Heart right ventricle (tissue), 16 donors: ENCODE measurements at regions not wholly inside any gene's neighbourhood (a gene's known extent, or its start where the extent isn't known, plus 50 kb on each side); places are given as distances from the start of the nearest gene placed in this dataset.
A peak's percentile ranks its signal among the peaks of the same experiment; 100 is the strongest.

Source experiments
- ATAC-seq, 8 donors: fragments of 200-7000 bp; cut with Tn5 transposase; one replicate each; pipeline ENCODE4 v1.9.1; 2020; ENCODE audit warnings: mild to moderate bottlenecking in 8 of 8, moderate library complexity in 8 of 8, moderate number of reproducible peaks in 1 of 8
- DNase-seq, 2 donors: peaks; one replicate each; pipeline ENCODE4 v3.0.0-alpha.2; 2020
- H3K27ac ChIP-seq, 10 donors: fragments of 200-600 bp; sonication (generic) in 2 of 10; one replicate each; pipeline versions ENCODE4 v1.5.0 to v1.8.0; 2020 to 2022; ENCODE audit warnings: mild to moderate bottlenecking in 3 of 10
- H3K27me3 ChIP-seq, 7 donors: fragments of 200-600 bp; one replicate each; pipeline ENCODE4 v1.8.0; 2021 to 2022; ENCODE audit warnings: mild to moderate bottlenecking in 2 of 7
- H3K36me3 ChIP-seq, 9 donors: fragments of 200-600 bp; sonication (generic) in 1 of 9; one replicate each; pipeline versions ENCODE4 v1.5.0 to v1.8.0; 2020 to 2022; ENCODE audit warnings: mild to moderate bottlenecking in 2 of 9
- H3K4me1 ChIP-seq, 9 donors: fragments of 200-600 bp; sonication (generic) in 1 of 9; one replicate each; pipeline versions ENCODE4 v1.5.0 to v1.8.0; 2020 to 2022; ENCODE audit warnings: mild to moderate bottlenecking in 4 of 9
- H3K4me3 ChIP-seq, 10 donors: fragments of 200-600 bp; sonication (generic) in 2 of 10; one replicate each; pipeline versions ENCODE4 v1.5.0 to v1.8.0; 2020 to 2022; ENCODE audit warnings: mild to moderate bottlenecking in 7 of 10, moderate library complexity in 2 of 10
- H3K9me3 ChIP-seq, 11 donors: fragments of 200-600 bp in 10 of 11; sonication (generic) in 2 of 11; one replicate each; pipeline versions ENCODE4 v1.5.0 to v1.8.0; 2013 to 2022; ENCODE audit warnings: mild to moderate bottlenecking in 2 of 11, control low read depth in 1 of 11, moderate library complexity in 1 of 11
- CTCF ChIP-seq, 9 donors: fragments of 200-600 bp; sonication (generic) in 2 of 9; IDR thresholded peaks; one replicate each; pipeline versions ENCODE4 v1.5.0 to v1.8.0; 2021 to 2022; ENCODE audit warnings: antibody characterized with exemption in 9 of 9, mild to moderate bottlenecking in 5 of 9, moderate library complexity in 1 of 9
- WGBS, 2 donors: extraction: QIAGEN DNeasy Blood & Tissue Kit; methylation state at CpG; one replicate each; pipeline ENCODE4 v1.1.7; 2013; ENCODE audit warnings: inconsistent platforms in 1 of 2; 5-methylcytosine and 5-hydroxymethylcytosine counted together
- intact Hi-C, 10 donors: fragments of 100-400 bp; cut with DNase I; formaldehyde crosslinking; loops; one replicate each; pipeline versions ENCODE4 v1.11.1 to v1.14.2; 2022
- donor health status: Arrhythmogenic right ventricular cardiomyopathy.
- donor health status: ischemic (EF 13 %, LVEDD 7.1; RV severe dilation, severe dysfunction).
- donor health status: healthy with polysubstance abuse.
- donor health status: DM: no; HTN: yes; CAD: no.
- donor health status: DM: no; HTN: no; CAD: no.
- donor health status: ischemic (EF 25% LVEDD 6.9; RV normal size, moderate dysfunction).
- donor health status: ischemic (EF 25% LVEDD 5.7; RV mildly dilated, moderate dysfunction).
- donor health status: healthy.
- donor health status: DM: yes; HTN: yes; CAD: no.
- donor health status: Ischemic cardiomyopathy.
- donor health status: ischemic (EF 35%, LVEDD 5.7; RV mildly dilated, moderate dysfunction).
- donor health status: nonischemic (EF 11% LVEDD 7.7; RV severe dilation, severe dysfunction).
- donor health status: DM: yes; HTN: yes; CAD: no.
- donor health status: PGD.
- donor health status: ischemic (EF 29% LVEDD 5.4; RV normal size, mild dysfunction).
- donor health status: nonischemic (EF 23%, LVEDD 6.1; RV moderate dilation, normal function).

- no peaks in the 10 kb centered on the region for H3K9me3 ChIP-seq
- TF ChIP-seq CTCF (IDR thresholded peaks at IDR 0.05) = no peak
- ATAC-seq (no peak), DNase-seq (no peak)
- no peaks in the 10 kb centered on the region for H3K4me1 ChIP-seq
- intact Hi-C loops = no loop called here
- H3K27ac ChIP-seq = no peak overlapping the region
- H3K4me3 ChIP-seq = no peak overlapping the region
- WGBS, 2 donors = 56 to 59% methylated on average over 3 of the region's 3 CpGs
- no peaks in the 10 kb centered on the region for H3K36me3 ChIP-seq
- H3K27me3 ChIP-seq = no peaks in the 10 kb centered on the region
These were observed 94.6 kb upstream of the DAB1 start for GRCh38 chr1:57518496-57518895.

- no peak overlapping the region for H3K4me3 ChIP-seq
- H3K27me3 ChIP-seq = no peaks in the 10 kb centered on the region
- intact Hi-C loops = no loop called here
- no peak overlapping the region for H3K27ac ChIP-seq
- no peak for DNase-seq
- H3K4me1 ChIP-seq = peaks cover 0 to 4% (median under 1%) of the 10 kb centered on the region in 9 donors
- H3K36me3 ChIP-seq = no peaks in the 10 kb centered on the region
- no peak for ATAC-seq
- WGBS, 2 donors = 66 to 68% methylated on average over 7 of the region's 7 CpGs
- H3K9me3 ChIP-seq = no peaks in the 10 kb centered on the region
- no peak for TF ChIP-seq CTCF (IDR thresholded peaks at IDR 0.05)
These were observed 93.9 kb upstream of the DAB1 start for GRCh38 chr1:57517587-57518374.

GRCh38 chr1:57512386-57512785 lies 88.5 kb upstream of the DAB1 start:
- DNase-seq = no peak
- TF ChIP-seq CTCF (IDR thresholded peaks at IDR 0.05) = no peak
- Histone ChIP-seq H3K9me3 (no peaks in the 10 kb centered on the region), H3K4me1 (peaks cover 0 to 13% (median 6%) of the 10 kb centered on the region in 9 donors), H3K27me3 (no peaks in the 10 kb centered on the region), H3K27ac (peak overlapping the region in 1 of 10 donors; percentile 27), H3K4me3 (no peak overlapping the region), H3K36me3 (no peaks in the 10 kb centered on the region)
- ATAC-seq = peak in 3 of 8 donors; percentile 43 to 52 (median 51)
- WGBS, 2 donors = 11 to 31% methylated on average over 1 of the region's 1 CpG
- intact Hi-C loops = no loop called here

DNA sequence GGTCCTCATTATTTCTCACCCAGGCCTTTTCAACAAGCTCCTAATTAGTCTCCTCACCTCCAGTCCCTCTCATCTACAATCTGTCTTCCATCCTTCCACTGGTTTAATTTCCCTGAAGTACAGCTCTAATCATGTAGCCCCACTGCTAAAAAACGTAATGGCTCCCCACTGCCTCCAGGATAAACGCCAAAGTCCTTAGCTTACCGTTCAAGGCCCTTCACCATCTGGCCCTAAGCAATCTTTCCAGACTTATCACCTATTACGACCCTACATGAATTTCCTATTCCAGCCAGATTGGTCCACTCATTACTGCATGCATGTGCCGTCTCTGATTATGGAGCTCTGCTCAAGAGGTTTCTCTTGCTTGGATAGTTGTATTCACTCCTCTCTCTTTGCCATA lies 83.1 kb upstream of the DAB1 start:
- ATAC-seq = no peak
- TF ChIP-seq CTCF (IDR thresholded peaks at IDR 0.05) = no peak

More for the DNA sequence above, 83.1 kb upstream of the DAB1 start:
- WGBS, 2 donors = 72 to 76% methylated on average over 5 of the region's 5 CpGs
- intact Hi-C loops = loop anchor here in 1 of 10 donors (1.0 kb wide), 1 partner anchor 30 kb away; no protein-coding TSS in a partner anchor
- H3K4me3 ChIP-seq = no peak overlapping the region
- no peaks in the 10 kb centered on the region for H3K27me3 ChIP-seq
- H3K27ac ChIP-seq = no peak overlapping the region
- no peak for DNase-seq
- H3K9me3 ChIP-seq = no peaks in the 10 kb centered on the region
- H3K4me1 ChIP-seq = peaks cover 0 to 1% (median 0%) of the 10 kb centered on the region in 9 donors
- H3K36me3 ChIP-seq = no peaks in the 10 kb centered on the region
